HFF-Myc (cell line): ENCODE measurements at regions not wholly inside any gene's neighbourhood (a gene's known extent, or its start where the extent isn't known, plus 50 kb on each side); places are given as distances from the start of the nearest gene placed in this dataset.
"Not testable (repeated sequence)": the region's sequence is repeated elsewhere in the genome, so short reads cannot be mapped to it uniquely, and the experiment has no call there.

Experiments
- DNase-seq: peaks from one replicate; pipeline ENCODE4 v3.0.0-alpha.2; 2011; ENCODE audit warnings: low read depth; ENCODE audit errors: extremely low read depth
- H3K4me3 ChIP-seq: replicated peaks from 2 replicates; pipeline ENCODE4 v1.5.1; 2011; ENCODE audit warnings: low read depth, mild to moderate bottlenecking, control low read depth, low read length
- CTCF ChIP-seq: IDR thresholded peaks from 2 replicates; pipeline ENCODE4 v1.5.1; 2012; ENCODE audit warnings: mild to moderate bottlenecking, low read depth, low read length, control low read depth; ENCODE audit errors: missing control alignments

GRCh38 chr16:11416228-11417001, 71.2 kb downstream of the RMI2 start:
- no peak overlapping the region for H3K4me3 ChIP-seq
- no peak for DNase-seq
- TF ChIP-seq CTCF, result no peak

DNA sequence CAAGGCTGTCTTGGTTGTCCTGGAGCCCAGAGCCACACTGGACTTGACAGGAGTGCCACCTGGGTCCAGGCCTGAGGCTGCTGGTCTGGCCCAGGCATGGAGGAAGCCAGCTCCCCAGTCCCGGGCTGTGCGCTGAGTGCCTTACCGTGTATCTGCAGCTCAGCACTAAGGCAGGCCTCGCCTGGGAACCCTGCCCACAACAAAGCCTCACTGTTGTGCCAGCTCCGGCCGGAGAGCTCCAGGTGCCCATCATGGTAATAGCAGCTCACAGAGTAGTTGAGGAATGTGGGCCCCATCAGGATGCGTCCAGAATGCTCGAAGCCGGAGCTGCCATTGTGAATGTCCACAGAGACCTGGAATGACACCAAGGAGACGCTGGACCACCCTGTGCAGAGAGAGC, 72.2 kb downstream of the RMI2 start:
- DNase-seq, result no peak
- TF ChIP-seq CTCF, result no peak
- H3K4me3 ChIP-seq, result no peak overlapping the region

DNA sequence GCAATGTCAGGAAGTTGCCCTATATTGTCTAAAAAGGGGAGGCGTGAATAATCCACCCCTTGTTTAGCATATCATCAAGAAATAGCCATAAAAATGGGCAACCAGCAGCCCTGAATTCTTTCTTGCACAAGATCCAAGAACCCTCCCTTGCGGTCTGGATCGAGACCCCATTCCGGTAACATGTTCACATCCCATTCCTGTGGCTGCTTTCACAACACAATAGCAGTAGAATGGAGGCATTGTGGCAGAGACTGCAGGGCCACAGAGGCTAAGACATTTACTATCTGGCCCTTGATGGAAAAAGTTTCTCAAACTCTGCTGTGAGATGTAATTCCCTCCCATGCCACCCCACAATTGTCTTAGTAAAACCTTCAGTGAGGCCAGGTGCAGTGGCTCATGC, 73.2 kb downstream of the RMI2 start:
- no peak for TF ChIP-seq CTCF
- no peak overlapping the region for H3K4me3 ChIP-seq
- DNase-seq, result no peak

- DNase-seq, H3K4me3 ChIP-seq: not testable (repeated sequence)
Measured at GRCh38 chr16:11420067-11420466, 74.8 kb downstream of the RMI2 start.

DNA sequence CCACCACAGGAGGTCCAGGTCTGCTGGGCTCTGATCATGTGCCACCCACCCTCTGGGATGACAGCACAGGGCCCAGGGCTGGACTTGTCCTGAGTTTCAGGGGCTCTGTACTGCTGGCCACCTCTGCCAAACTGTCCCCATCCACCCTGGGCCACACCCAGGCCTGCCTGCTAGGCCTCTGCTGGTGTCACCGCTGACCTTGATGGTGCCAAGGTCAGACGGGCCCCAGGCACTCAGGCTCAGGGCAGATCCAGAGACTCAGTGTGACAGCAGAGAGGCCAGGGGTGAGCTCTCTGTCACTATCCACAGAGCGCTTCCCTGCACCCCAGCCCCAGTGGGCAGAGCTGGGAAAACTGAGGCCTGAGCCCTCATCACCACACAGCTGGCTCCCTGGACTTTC, 75.6 kb downstream of the RMI2 start:
- TF ChIP-seq CTCF, result no peak
- no peak for DNase-seq
- no peak overlapping the region for H3K4me3 ChIP-seq

DNA sequence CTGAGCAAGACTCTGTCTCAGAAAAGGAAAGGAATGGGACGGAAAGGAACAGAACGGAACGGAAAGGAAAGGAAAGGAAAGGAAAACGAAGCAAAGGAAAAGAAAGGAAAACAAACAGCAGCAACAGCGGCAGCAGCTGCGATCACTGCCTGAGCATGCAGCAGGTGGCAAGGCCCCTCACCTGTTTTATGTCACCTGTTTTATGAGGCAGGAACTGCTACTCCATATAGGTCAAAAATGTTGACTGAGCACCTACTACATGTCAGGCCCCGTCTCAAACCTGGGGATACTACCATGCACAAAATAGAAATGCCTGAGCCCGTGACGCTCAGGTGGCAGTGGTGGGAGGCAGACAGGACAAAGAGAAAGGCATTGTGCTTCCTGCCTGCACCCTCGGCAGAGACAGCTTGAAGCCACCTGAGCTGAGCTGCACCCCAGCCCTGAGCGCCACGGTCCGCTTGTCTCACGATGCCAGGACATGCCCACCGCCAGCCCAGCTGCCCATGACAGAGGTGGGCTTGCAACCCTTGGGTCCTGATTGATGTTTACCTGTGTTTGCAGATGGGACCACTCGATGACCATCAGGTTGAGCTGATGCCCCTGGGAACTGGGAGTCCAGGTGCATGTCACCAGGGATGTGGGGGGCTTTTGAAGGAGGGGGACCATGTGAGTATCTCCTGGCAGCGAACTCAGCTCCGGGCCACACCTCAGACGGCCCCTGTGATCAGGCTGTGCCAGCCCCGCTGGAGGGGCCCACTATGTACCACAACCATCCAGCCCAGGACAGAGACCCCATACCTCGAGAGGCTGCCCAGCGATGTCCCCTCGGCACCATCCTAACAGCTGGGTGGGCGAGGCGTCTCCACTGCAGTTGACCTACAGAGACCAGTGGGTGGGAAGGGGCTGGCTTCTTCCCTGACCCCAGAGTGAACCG, 77.4 kb downstream of the RMI2 start:
- H3K4me3 ChIP-seq, result no peak overlapping the region
- no peak for TF ChIP-seq CTCF
- DNase-seq, result no peak

- no peak overlapping the region for H3K4me3 ChIP-seq
- DNase-seq, result no peak
- TF ChIP-seq CTCF, result no peak
Measured at GRCh38 chr16:11423315-11424117, 78.3 kb downstream of the RMI2 start.
